ENCODE measurements at regions not wholly inside any gene's neighbourhood (a gene's known extent, or its start where the extent isn't known, plus 50 kb on each side); places are given as distances from the start of the nearest gene placed in this dataset.

DNA sequence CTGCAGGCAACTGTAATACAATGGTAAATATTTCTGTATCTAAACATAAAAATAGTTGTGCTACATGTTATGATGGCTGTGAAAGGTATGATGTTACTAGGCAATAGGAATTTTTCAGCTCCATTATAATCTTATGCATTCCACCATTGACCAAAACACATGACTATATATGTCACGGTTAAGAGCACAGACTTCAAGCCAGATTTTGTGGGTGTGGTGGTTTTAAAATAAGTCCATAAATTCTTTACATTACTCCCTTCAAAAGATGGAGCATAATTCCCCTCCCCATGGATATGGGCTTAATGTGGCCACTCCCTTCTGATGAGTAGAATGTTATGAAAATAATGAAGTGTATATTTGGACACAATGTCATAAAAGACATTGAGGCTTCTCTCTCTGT, 88.4 kb upstream of the TBC1D5 start:
- DNase-seq (ENCODE audit: low read depth, low spot score) = no peak
- Histone ChIP-seq H3K27me3 (ENCODE audit: control insufficient read depth, extremely low read depth, insufficient read depth, low read length) (no peaks in the 10 kb centered on the region), H3K4me1 (ENCODE audit: control insufficient read depth, extremely low read depth, insufficient read depth, low read length) (peaks cover 19% of the 10 kb centered on the region), H3K9me1 (ENCODE audit: control insufficient read depth, extremely low read depth, insufficient read depth, low read length) (no peaks in the 10 kb centered on the region), H3K36me3 (ENCODE audit: control insufficient read depth in 2 of 2, extremely low read depth in 1 of 2, insufficient read depth in 2 of 2, low read length in 2 of 2) (no peaks in the 10 kb centered on the region), H2AFZ (ENCODE audit: control insufficient read depth, low read length) (no peak overlapping the region), H3K79me2 (ENCODE audit: control insufficient read depth, insufficient read depth, low read length) (no peaks in the 10 kb centered on the region), H4K20me1 (ENCODE audit: control insufficient read depth, extremely low read depth, insufficient read depth, low read length) (no peaks in the 10 kb centered on the region), H3K27ac (ENCODE audit: control insufficient read depth, insufficient read depth, low read length) (no peak overlapping the region), H3K4me2 (ENCODE audit: control insufficient read depth, extremely low read depth, insufficient read depth, low read depth, low read length) (no peak overlapping the region), H3K9me3 (ENCODE audit: control insufficient read depth, low read depth, low read length) (no peaks in the 10 kb centered on the region), H3K4me3 (ENCODE audit: control insufficient read depth in 2 of 3, extremely low read depth in 1 of 3, insufficient read depth in 2 of 3, low read depth in 1 of 3, low read length in 3 of 3) (no peak overlapping the region), H3K9ac (ENCODE audit: control insufficient read depth, extremely low read depth, insufficient read depth, low read length) (no peak overlapping the region)
- dilution Hi-C loops (cut with MboI; ENCODE audit: extremely low pct_ligation_motif_present, low sequenced_read_pairs) = no loop called here
- no peak for TF ChIP-seq EZH2 (IDR thresholded peaks at IDR 0.05; ENCODE audit: low read length)
- no peak for TF ChIP-seq CTCF (optimal IDR thresholded peaks at IDR 0.05 in 1 of 3, IDR thresholded peaks at IDR 0.05 in 1 of 3, conservative IDR thresholded peaks at IDR 0.05 in 1 of 3; ENCODE audit: extremely low read depth in 1 of 3, insufficient read depth in 2 of 3, low read length in 3 of 3)
- FAIRE-seq = peak; percentile 36

GRCh38 chr3:17828388-17828787, 86.0 kb upstream of the TBC1D5 start:
- no peak for FAIRE-seq
- no peak overlapping the region for H3K9ac ChIP-seq (ENCODE audit: control insufficient read depth, extremely low read depth, insufficient read depth, low read length)
- no peak overlapping the region for H2AFZ ChIP-seq (ENCODE audit: control insufficient read depth, low read length)
- H4K20me1 ChIP-seq (ENCODE audit: control insufficient read depth, extremely low read depth, insufficient read depth, low read length) = no peaks in the 10 kb centered on the region
- no peak overlapping the region for H3K27ac ChIP-seq (ENCODE audit: control insufficient read depth, insufficient read depth, low read length)
- DNase-seq (ENCODE audit: low read depth, low spot score) = no peak
- no peaks in the 10 kb centered on the region for H3K9me1 ChIP-seq (ENCODE audit: control insufficient read depth, extremely low read depth, insufficient read depth, low read length)
- H3K36me3 ChIP-seq (ENCODE audit: control insufficient read depth in 2 of 2, extremely low read depth in 1 of 2, insufficient read depth in 2 of 2, low read length in 2 of 2) = no peaks in the 10 kb centered on the region
- no peak for TF ChIP-seq EZH2 (IDR thresholded peaks at IDR 0.05; ENCODE audit: low read length)
- TF ChIP-seq CTCF (optimal IDR thresholded peaks at IDR 0.05 in 1 of 3, IDR thresholded peaks at IDR 0.05 in 1 of 3, conservative IDR thresholded peaks at IDR 0.05 in 1 of 3; ENCODE audit: extremely low read depth in 1 of 3, insufficient read depth in 2 of 3, low read length in 3 of 3) = no peak
- H3K9me3 ChIP-seq (ENCODE audit: control insufficient read depth, low read depth, low read length) = no peaks in the 10 kb centered on the region
- no peaks in the 10 kb centered on the region for H3K27me3 ChIP-seq (ENCODE audit: control insufficient read depth, extremely low read depth, insufficient read depth, low read length)
- dilution Hi-C loops (cut with MboI; ENCODE audit: extremely low pct_ligation_motif_present, low sequenced_read_pairs) = no loop called here
- no peaks in the 10 kb centered on the region for H3K79me2 ChIP-seq (ENCODE audit: control insufficient read depth, insufficient read depth, low read length)
- no peak overlapping the region for H3K4me3 ChIP-seq (ENCODE audit: control insufficient read depth in 2 of 3, extremely low read depth in 1 of 3, insufficient read depth in 2 of 3, low read depth in 1 of 3, low read length in 3 of 3)
- H3K4me1 ChIP-seq (ENCODE audit: control insufficient read depth, extremely low read depth, insufficient read depth, low read length) = peaks cover 10% of the 10 kb centered on the region
- no peak overlapping the region for H3K4me2 ChIP-seq (ENCODE audit: control insufficient read depth, extremely low read depth, insufficient read depth, low read depth, low read length)
